ENCODE measurements at regions not wholly inside any gene's neighbourhood (a gene's known extent, or its start where the extent isn't known, plus 50 kb on each side); places are given as distances from the start of the nearest gene placed in this dataset.
"Not testable (repeated sequence)": the region's sequence is repeated elsewhere in the genome, so short reads cannot be mapped to it uniquely, and the experiment has no call there.

DNA sequence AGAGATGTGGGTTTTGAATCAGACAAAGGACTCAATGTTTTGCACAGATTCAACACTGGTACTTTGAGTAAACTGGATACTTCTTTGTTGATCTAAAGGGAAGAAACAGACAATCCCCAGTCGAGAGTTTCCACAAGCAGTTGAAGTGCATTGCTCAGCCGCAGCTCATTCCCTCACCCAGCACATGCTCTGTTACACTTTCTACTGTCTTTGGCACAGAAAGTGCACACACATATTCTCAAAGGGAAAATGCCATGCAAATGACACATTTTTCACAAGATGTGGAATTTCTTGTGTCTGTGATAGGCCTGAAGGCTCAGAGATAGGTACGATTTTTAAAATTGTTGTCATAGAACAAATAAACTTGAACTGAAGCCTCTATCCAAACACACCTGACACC, 258.9 kb upstream of the TRIB2 start:
- TF ChIP-seq, protein P1, sequence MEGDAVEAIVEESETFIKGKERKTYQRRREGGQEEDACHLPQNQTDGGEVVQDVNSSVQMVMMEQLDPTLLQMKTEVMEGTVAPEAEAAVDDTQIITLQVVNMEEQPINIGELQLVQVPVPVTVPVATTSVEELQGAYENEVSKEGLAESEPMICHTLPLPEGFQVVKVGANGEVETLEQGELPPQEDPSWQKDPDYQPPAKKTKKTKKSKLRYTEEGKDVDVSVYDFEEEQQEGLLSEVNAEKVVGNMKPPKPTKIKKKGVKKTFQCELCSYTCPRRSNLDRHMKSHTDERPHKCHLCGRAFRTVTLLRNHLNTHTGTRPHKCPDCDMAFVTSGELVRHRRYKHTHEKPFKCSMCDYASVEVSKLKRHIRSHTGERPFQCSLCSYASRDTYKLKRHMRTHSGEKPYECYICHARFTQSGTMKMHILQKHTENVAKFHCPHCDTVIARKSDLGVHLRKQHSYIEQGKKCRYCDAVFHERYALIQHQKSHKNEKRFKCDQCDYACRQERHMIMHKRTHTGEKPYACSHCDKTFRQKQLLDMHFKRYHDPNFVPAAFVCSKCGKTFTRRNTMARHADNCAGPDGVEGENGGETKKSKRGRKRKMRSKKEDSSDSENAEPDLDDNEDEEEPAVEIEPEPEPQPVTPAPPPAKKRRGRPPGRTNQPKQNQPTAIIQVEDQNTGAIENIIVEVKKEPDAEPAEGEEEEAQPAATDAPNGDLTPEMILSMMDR (conservative IDR thresholded peaks at IDR 0.05) = no peak

DNA sequence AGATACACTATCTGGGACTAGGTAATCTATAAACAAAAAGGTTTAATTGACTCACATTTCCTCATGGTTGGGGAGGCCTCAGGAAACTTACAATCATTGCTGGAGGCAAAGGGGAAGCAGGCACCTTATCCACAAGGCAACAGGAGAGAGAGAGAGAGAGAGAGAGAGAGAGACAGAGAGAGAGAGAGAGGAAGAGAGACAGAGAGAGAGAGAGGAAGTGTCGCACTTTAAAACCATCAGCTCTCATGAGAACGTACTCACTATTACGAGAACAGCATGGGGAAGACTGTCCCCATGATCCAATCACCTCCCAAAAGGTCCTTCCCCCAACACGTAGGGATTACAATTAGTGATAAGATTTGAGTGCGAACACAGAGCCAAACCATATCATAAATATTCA, 253.5 kb upstream of the TRIB2 start:
- H3K27ac ChIP-seq = no peak overlapping the region
- TF ChIP-seq, protein P1 (conservative IDR thresholded peaks at IDR 0.05) = no peak

More for the DNA sequence above, 258.9 kb upstream of the TRIB2 start:
- no peak overlapping the region for H3K27ac ChIP-seq

DNA sequence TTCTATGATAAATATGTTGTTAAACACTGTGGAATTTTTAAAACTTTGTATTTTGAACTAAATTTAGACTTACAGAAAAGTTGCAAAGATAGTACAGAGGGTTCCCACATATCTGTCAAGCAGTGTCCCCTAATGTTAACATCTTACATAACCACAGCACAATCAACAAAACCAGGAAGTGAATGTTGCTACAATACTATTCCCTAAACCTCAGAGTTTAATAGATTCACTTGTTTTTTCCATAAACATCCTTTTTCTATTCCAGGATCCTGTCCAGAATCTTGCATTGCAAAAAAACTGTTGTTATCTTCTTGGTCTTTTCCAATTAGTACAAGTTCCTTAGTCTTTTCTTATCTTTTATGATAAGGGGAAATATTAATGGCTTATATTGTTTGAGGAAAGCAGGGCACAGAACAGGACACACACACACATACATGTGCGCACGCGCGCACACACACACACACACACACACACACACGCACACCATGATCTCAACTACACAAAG, 251.1 kb upstream of the TRIB2 start:
- TF ChIP-seq, protein P1 (conservative IDR thresholded peaks at IDR 0.05) = no peak
- no peak overlapping the region for H3K27ac ChIP-seq

DNA sequence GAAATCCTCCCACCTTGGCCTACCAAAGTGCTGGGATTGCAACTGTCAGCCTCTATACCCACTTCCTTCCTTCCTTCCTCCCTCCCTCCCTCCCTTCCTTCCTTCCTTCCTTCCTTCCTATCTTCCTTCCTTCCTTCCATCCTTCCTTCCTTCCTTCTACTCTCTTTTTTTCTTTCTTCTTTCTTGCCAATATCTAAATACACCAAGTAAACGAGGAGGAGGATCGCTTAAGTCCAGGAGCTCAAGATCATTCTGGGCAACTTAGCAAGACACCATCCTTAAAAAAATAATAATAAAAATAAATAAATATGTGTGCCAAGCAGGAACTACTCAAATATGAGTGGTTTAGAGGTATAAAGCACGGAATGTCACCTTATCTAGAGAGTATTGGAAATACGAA, 249.4 kb upstream of the TRIB2 start:
- TF ChIP-seq, protein P1 (conservative IDR thresholded peaks at IDR 0.05) = no peak
- no peak overlapping the region for H3K27ac ChIP-seq

DNA sequence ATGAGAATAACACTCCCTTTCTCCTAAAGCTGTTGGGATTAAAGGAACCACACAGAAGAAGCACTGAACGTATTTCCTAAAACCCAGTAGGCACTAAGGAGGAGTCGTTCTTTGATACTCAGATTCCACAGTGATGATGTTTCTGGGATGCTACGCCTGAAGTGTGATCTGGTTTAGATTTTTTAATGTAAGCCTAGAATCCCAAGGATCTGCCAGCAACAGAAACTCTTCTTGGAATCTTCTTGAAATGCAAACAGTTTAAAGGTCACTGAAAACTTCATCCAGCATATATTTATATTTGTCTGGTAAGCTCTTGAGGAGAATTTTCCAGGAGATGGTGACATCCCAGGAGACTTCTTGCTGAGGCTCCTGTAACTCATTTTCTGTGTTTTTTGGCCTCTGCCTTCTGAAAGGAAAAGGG, 247.6 kb upstream of the TRIB2 start:
- no peak overlapping the region for H3K27ac ChIP-seq

DNA sequence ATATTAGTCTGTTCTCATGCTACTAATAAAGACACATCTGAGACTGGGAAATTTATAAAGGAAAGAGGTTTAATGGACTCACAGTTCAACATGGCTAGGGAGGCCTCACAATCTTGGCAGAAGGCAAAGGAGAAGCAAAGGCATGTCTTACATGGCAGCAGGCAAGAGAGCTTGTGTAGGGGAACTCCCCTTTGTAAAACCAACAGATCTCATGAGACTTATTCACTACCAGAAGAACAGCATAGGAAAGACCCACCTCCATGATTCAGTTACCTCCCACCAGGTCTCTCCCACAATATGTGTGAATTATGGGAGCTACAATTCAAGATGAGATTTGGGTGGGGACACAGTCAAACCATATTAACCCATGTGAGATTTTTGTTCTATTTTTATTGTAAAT, 244.5 kb upstream of the TRIB2 start:
- not testable (repeated sequence) for H3K27ac ChIP-seq

More for the DNA sequence above, 247.6 kb upstream of the TRIB2 start:
- TF ChIP-seq, protein P1 (conservative IDR thresholded peaks at IDR 0.05) = no peak

DNA sequence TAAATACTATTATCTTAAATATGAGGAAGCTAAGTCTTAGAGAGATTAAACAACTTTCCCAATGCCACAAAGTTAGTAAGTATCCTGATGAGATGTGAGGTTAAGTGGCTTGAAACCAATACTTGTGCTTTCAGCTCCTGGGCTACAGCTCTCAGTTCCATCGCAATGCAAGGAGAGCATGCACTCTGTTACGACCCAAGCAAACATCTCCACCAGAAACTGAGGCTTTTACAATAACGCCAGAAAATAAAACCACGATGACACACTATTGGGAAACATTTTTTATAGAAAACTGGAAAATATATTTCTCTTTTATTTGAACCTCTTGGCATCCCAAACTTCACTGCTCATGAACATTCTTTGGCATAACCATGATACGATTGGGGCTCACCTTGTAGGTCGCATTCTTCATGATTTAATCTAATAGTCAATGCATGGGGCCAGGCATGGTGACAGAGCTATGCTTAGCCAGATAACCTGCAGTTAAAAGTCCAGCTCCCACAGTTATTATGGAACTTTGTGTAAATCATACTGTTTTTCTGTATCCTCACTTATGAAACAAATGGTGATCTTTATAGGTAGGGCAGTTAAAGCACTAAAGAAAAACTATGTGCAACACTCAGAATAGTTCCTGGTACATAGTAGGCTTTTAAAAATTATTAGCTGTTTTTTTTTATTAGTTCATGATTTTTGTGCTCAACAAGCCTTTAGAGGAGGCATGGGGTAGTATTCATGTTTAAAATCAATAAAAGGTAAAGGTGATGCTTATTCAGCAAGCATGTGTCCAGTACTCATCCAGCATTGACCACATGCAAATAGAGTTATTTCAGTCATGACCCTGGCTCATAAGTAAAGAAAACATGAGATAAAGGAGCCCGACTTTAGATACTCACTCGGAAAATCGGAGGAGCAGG, 238.3 kb upstream of the TRIB2 start:
- TF ChIP-seq, protein P1 (conservative IDR thresholded peaks at IDR 0.05) = no peak
- H3K27ac ChIP-seq = no peak overlapping the region

DNA sequence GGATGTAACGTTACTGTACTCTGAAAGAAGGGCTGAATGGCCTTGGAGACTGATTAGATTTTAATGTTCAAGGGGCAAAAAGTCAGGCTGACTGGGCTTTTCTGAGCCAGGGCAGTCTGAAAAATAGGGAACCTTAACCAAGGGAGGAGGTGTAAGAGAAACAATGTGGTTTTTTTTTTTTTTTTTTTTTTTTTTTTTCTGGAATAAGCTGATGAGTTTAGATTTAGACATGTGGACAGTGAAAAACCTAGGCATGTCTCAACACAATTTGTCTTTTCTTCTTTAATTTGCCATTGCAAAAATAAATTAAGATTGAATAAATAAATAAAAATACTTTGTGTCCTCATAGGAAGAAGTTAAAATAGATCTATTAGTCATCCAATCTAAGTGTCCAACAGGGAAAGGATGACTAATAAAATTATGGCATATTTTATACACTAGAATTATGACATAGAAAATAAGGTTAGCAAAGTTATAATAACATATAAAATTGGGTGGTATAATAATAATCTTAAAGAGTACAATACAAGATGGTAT, 237.6 kb upstream of the TRIB2 start:
- TF ChIP-seq, protein P1 (conservative IDR thresholded peaks at IDR 0.05) = no peak
- no peak overlapping the region for H3K27ac ChIP-seq
